ENCODE measurements at regions not wholly inside any gene's neighbourhood (a gene's known extent, or its start where the extent isn't known, plus 50 kb on each side); places are given as distances from the start of the nearest gene placed in this dataset.

- Mint-ChIP-seq H3K4me1 (no peaks in the 10 kb centered on the region), H3K27me3 (no peaks in the 10 kb centered on the region), H3K4me3 (no peak overlapping the region), H3K9me3 (peaks cover 0 to 11% of the 10 kb centered on the region in 2 donors), H3K27ac (peak overlapping the region in 1 of 2 donors; percentile 12)
- no peak for ATAC-seq
- DNase-seq: no peak
These were observed 644.3 kb upstream of the PTCHD4 start for GRCh38 chr6:48755315-48755714.

GRCh38 chr6:48754641-48755040 lies 643.6 kb upstream of the PTCHD4 start:
- Mint-ChIP-seq H3K9me3 (peaks cover 0 to 11% of the 10 kb centered on the region in 2 donors), H3K27ac (no peak overlapping the region), H3K27me3 (no peaks in the 10 kb centered on the region), H3K4me3 (no peak overlapping the region), H3K4me1 (no peaks in the 10 kb centered on the region)
- ATAC-seq (no peak), DNase-seq (no peak)

DNA sequence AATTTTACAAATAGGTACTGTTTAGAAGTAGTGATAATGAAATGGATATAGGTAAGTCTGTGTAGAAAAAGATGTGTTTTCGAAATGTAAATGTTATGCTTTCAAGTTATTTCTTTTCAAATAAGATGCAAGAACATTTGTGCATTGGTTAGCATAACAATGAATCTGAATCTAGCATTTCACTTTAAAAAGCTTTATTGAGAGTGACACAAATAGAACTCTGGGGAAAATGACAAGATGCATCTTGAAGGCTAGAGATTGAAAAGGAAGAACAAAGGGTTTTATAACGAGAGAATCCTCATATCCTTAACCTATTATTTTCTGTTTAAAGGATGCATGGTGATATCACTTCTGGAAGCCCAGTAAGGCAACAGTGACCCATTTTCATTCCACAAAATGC lies 639.9 kb upstream of the PTCHD4 start:
- Mint-ChIP-seq H3K27me3 (no peaks in the 10 kb centered on the region), H3K9me3 (peaks cover 0 to 11% of the 10 kb centered on the region in 2 donors), H3K4me3 (no peak overlapping the region), H3K4me1 (no peaks in the 10 kb centered on the region), H3K27ac (no peak overlapping the region)
- ATAC-seq: no peak
- no peak for DNase-seq

DNA sequence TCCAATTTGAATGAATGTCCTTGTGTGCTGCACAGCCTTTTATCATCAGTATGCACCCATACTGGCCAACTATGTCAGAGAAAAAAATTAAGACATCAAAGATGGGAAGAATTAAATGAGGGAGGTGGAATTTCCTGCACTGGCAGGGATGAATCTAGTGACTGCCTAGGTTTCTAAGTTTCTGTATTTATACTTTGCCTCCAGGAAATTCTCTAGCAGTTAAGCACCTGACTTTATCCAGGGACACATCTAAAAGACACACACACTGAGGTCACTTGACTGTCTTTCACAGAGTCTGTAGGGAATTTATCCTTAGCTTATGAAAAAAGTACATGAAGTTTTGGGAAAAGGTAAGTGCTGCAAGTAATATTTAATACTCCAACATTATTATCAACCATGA lies 636.5 kb upstream of the PTCHD4 start:
- ATAC-seq: no peak
- H3K4me1 Mint-ChIP-seq: no peaks in the 10 kb centered on the region

DNA sequence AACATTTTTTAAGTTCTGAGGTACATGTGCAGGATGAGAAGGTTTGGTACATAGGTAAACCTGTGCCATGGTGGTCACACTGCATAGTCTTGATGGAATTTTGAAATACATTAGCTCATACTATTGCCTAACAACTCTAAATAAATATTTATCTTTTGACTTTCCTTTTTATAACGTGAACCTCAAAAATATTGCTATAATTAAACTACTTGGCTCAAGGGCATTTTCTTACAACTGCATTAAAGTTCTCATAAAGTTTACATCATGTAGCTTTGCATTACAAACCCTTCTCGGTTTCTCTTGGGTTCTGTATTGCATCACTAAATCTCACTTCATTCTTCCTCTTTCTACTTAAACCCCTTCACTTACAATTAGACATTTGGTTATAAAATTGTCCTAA lies 636.0 kb upstream of the PTCHD4 start:
- ATAC-seq: no peak
- DNase-seq: no peak
- no peak overlapping the region for H3K27ac Mint-ChIP-seq

More for the DNA sequence above, 636.5 kb upstream of the PTCHD4 start:
- no peaks in the 10 kb centered on the region for H3K27me3 Mint-ChIP-seq
- H3K27ac Mint-ChIP-seq: no peak overlapping the region
- no peak overlapping the region for H3K4me3 Mint-ChIP-seq
- DNase-seq: no peak
- H3K9me3 Mint-ChIP-seq: peaks cover 0 to 8% of the 10 kb centered on the region in 2 donors

DNA sequence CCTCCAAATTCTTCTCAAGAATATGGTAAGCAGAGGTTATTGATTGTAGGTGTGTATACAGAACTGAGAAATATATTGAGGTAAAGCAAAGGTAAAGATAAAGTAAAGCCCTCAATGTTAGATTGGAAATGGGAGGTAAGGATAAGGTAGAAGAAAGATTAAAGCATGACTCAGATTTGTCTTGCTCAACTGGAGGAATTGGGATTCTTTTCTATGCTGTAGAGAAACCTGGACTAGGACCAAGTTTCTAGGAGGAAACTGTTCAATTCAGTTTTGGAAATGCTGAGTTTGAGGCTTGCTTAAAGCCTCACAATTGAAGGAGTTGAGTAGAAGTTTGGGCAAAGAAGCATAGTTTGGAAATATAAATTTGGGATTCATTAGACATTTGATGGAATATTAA lies 634.0 kb upstream of the PTCHD4 start:
- H3K4me1 Mint-ChIP-seq: no peaks in the 10 kb centered on the region
- no peak overlapping the region for H3K27ac Mint-ChIP-seq
- DNase-seq (no peak), ATAC-seq (no peak)
- H3K9me3 Mint-ChIP-seq: peaks cover 0 to 8% of the 10 kb centered on the region in 2 donors
- H3K4me3 Mint-ChIP-seq: no peak overlapping the region
- no peaks in the 10 kb centered on the region for H3K27me3 Mint-ChIP-seq

More for the DNA sequence above, 636.0 kb upstream of the PTCHD4 start:
- no peaks in the 10 kb centered on the region for H3K27me3 Mint-ChIP-seq
- no peaks in the 10 kb centered on the region for H3K4me1 Mint-ChIP-seq
- H3K9me3 Mint-ChIP-seq: peaks cover 0 to 8% of the 10 kb centered on the region in 2 donors
- H3K4me3 Mint-ChIP-seq: no peak overlapping the region

DNA sequence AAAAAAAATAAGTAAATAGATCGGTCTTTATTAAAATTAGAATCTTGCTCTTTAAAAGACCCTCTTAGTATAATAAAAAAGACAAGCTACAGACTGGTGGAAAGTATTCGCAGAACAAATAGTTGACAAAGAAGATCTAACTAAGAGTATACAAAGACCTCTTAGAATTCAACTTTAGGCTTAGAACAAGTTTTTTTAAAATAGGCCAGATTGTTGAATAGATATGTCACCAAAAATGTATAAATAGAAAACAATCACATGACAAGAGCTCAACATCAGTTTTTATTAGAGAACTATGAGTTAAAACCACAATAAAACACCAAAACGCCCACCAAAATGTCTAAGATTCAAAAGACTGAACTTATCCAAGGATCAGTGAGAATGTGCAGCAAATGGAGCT lies 632.7 kb upstream of the PTCHD4 start:
- no peak overlapping the region for H3K4me3 Mint-ChIP-seq
- DNase-seq (no peak), ATAC-seq (no peak)
- no peaks in the 10 kb centered on the region for H3K4me1 Mint-ChIP-seq
- no peak overlapping the region for H3K27ac Mint-ChIP-seq
- H3K9me3 Mint-ChIP-seq: peaks cover 0 to 8% of the 10 kb centered on the region in 2 donors
- no peaks in the 10 kb centered on the region for H3K27me3 Mint-ChIP-seq

DNA sequence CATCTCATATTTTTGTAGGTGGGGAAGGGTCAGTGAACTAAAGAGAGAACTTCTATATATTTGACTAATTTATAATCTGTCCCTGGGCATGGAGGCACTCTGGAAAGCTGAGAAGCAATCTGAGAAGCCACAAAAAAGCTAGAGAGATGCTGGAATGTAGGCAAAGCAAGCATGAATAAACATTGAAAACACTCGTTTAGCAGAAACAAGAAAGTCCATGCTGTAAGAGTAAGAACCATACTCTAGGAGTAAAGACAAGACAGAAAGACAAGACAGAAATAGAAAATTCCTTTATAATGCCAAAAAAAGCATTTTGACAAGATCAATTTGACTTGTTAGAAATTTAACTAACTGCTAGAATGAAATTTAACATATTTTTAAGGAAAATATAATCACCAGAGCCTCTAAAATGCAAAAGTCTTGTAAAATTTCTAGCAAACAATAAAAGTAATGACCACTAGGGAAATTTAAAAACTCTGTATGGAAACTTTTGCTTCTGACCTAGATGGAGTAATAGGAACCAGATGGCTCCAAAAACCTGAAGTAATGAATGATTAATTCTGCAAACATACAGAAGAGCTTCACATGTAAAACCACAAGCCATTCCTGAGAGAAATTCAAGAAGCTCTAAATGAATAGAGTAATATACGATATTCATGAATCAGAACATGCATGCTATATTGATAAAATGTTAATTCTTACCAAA lies 625.7 kb upstream of the PTCHD4 start:
- Mint-ChIP-seq H3K27ac (no peak overlapping the region), H3K9me3 (peaks cover 8 to 11% of the 10 kb centered on the region in 2 donors), H3K4me1 (no peaks in the 10 kb centered on the region), H3K27me3 (no peaks in the 10 kb centered on the region), H3K4me3 (no peak overlapping the region)
- ATAC-seq (no peak), DNase-seq (no peak)

DNA sequence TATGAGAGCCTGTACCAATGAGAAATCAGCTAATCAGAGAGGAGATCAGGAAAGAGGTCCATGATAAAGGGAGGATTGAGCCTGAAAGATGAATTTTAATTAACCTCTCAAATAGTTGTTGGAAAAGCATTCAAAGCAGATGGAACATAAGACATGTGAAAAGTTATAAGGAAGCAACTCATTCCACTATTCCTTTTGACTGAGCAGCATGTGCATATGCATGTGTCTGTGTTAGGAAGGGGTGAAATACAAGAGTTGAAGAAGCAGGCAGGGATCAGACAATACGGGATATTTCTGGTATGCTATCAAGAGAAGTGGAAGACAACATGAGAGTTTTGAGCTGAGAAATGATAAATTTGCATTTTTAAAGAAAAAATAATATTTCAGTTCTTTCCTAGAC lies 624.8 kb upstream of the PTCHD4 start:
- ATAC-seq: no peak
- H3K4me1 Mint-ChIP-seq: no peaks in the 10 kb centered on the region
- DNase-seq: no peak
- no peaks in the 10 kb centered on the region for H3K27me3 Mint-ChIP-seq
- H3K4me3 Mint-ChIP-seq: no peak overlapping the region
- H3K9me3 Mint-ChIP-seq: peaks cover 12 to 16% of the 10 kb centered on the region in 2 donors
- H3K27ac Mint-ChIP-seq: peak overlapping the region in 1 of 2 donors; percentile 1

- no peak for DNase-seq
- H3K27me3 Mint-ChIP-seq: no peaks in the 10 kb centered on the region
- no peak for ATAC-seq
These were observed 622.6 kb upstream of the PTCHD4 start for GRCh38 chr6:48733581-48733980.

DNA sequence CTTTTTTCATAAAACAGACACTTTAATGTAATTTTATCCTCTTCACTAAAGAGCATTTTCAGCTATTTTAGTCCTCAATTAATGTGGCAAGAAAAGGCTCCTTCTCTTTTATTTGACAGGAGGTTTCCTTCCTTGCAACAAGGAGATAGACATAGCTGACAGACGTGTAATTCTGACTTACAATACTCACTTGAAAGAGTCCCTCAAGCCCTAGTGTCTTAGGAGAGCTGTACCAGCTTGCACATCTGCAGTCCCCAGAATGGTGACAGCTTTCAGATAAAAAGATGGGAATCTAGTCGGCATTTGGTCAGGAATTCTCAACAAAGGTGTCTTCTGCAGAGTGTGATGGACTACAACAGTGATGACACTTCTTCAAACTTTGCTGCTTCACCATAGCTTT lies 603.7 kb upstream of the PTCHD4 start:
- peaks cover 5 to 7% of the 10 kb centered on the region in 2 donors for H3K9me3 Mint-ChIP-seq
- H3K4me1 Mint-ChIP-seq: no peaks in the 10 kb centered on the region
- DNase-seq (no peak), ATAC-seq (no peak)
- no peak overlapping the region for H3K27ac Mint-ChIP-seq
- H3K27me3 Mint-ChIP-seq: no peaks in the 10 kb centered on the region
- no peak overlapping the region for H3K4me3 Mint-ChIP-seq

More at GRCh38 chr6:48733581-48733980, 622.6 kb upstream of the PTCHD4 start:
- H3K27ac Mint-ChIP-seq: no peak overlapping the region
- peaks cover 23 to 27% of the 10 kb centered on the region in 2 donors for H3K9me3 Mint-ChIP-seq
- H3K4me1 Mint-ChIP-seq: no peaks in the 10 kb centered on the region
- no peak overlapping the region for H3K4me3 Mint-ChIP-seq

- Mint-ChIP-seq H3K4me3 (no peak overlapping the region), H3K4me1 (no peaks in the 10 kb centered on the region), H3K27ac (no peak overlapping the region), H3K9me3 (peaks cover 2 to 5% of the 10 kb centered on the region in 2 donors), H3K27me3 (no peaks in the 10 kb centered on the region)
- DNase-seq: no peak
- ATAC-seq: no peak
These were observed 603.3 kb upstream of the PTCHD4 start for GRCh38 chr6:48714250-48714649.

DNA sequence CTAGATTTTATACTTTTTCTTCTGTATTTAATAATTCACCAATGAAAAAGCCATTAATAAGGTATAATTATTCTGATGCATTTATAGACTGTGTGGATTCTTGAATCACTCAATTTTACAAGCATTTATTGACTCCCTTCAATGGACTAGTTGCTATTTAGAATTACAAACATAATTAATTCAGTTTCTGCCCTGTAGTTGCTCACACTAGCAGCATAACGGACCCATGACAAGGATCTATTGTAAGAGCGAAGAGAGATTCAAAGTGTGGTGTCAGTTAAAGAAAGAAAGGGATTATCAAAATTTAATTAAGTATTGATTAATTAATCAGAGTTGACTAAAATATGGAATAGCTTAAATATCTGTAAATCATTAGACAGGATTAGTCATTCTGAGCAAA lies 602.6 kb upstream of the PTCHD4 start:
- no peaks in the 10 kb centered on the region for H3K4me1 Mint-ChIP-seq
- peaks cover 0 to 5% of the 10 kb centered on the region in 2 donors for H3K9me3 Mint-ChIP-seq
- H3K27ac Mint-ChIP-seq: no peak overlapping the region
- no peaks in the 10 kb centered on the region for H3K27me3 Mint-ChIP-seq
- DNase-seq: no peak
- no peak for ATAC-seq
- H3K4me3 Mint-ChIP-seq: no peak overlapping the region

DNA sequence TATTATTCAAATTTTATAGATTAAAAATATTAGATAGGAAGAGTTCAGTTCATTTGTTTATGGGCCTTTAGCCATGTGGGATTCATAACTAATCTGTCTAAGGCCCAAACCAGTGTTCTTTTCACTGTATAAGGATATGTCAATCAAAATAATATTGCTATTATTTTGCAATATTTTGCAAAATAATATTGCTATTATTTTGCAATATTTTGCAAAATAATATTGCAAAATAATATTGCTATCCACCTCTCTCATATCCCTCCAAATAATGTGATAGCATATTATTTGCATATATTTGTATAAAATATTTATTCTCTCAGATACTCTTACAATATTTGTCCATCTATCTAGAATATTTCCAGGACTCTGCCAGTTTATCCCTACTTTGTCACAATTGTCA lies 595.3 kb upstream of the PTCHD4 start:
- no peaks in the 10 kb centered on the region for H3K4me1 Mint-ChIP-seq

DNA sequence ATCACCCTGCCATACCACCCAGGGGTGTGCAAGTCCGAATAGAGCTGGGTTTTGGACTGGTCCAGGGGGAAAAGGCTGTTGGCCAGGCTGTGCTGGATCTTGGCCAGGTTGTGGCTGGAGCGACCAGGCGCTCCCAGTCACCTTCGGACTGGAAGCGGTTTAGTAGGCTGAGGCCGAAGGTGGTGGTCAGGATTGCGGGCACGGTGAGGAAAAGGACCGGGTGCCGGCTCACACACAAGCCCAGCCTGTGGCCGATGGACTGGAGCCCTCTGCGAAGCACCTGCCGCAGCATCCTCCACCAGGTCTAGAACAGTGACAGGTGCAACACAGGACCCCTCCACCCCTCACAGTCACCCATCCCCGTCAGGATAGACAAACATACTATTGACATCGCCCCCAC lies 590.6 kb upstream of the PTCHD4 start:
- no peaks in the 10 kb centered on the region for H3K4me1 Mint-ChIP-seq
- ATAC-seq (no peak), DNase-seq (no peak)
- H3K27ac Mint-ChIP-seq: no peak overlapping the region
- no peak overlapping the region for H3K4me3 Mint-ChIP-seq
- peaks cover 29 to 35% of the 10 kb centered on the region in 2 donors for H3K9me3 Mint-ChIP-seq
- H3K27me3 Mint-ChIP-seq: no peaks in the 10 kb centered on the region

More for the DNA sequence above, 595.3 kb upstream of the PTCHD4 start:
- Mint-ChIP-seq H3K27me3 (no peaks in the 10 kb centered on the region), H3K9me3 (peaks cover 17 to 20% of the 10 kb centered on the region in 2 donors), H3K27ac (no peak overlapping the region), H3K4me3 (no peak overlapping the region)
- DNase-seq: no peak
- ATAC-seq: no peak

DNA sequence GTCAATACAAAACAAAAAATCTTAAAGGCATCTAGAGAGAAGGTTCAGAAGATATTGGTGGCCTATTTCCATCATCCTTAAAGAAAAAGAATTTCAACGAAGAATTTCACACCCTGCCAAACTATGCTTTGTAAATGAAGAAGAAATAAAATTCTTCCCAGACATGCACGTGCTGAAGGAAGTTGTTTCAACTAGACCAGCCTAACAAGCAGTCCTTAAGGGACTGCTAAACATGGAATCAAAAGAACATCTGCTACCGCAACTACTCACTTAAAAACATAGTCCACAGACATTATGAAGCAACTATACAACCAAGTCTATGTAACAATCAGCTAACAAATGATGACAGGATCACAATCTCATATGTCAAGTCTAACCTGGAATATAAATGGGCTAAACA lies 584.9 kb upstream of the PTCHD4 start:
- Mint-ChIP-seq H3K4me3 (no peak overlapping the region), H3K27ac (no peak overlapping the region), H3K4me1 (no peaks in the 10 kb centered on the region), H3K9me3 (peaks cover 19 to 52% of the 10 kb centered on the region in 2 donors), H3K27me3 (no peaks in the 10 kb centered on the region)
- ATAC-seq (no peak), DNase-seq (no peak)

DNA sequence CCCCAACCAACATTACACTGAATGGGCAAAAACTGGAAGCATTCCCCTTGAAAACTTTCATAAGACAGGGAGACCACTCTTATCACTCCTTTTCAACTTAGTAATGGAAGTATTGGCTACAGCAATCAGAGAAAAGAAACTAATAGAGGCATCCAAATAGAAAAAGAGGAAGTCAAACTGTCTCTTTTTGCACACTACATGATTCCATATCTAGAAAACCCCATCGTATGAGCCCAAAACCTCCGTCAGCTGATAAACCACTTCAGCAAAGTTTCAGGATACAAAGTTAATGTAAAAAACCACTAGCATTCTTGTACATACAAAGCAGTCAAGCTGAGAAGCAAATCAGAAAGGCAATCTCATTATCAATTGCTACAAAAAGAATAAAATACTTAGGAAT lies 580.4 kb upstream of the PTCHD4 start:
- DNase-seq: no peak
- no peak for ATAC-seq
- H3K9me3 Mint-ChIP-seq: peaks cover 24 to 68% of the 10 kb centered on the region in 2 donors
- H3K27ac Mint-ChIP-seq: no peak overlapping the region
- H3K4me3 Mint-ChIP-seq: no peak overlapping the region
- no peaks in the 10 kb centered on the region for H3K4me1 Mint-ChIP-seq
- H3K27me3 Mint-ChIP-seq: no peaks in the 10 kb centered on the region
